ENCODE measurements at regions not wholly inside any gene's neighbourhood (a gene's known extent, or its start where the extent isn't known, plus 50 kb on each side); places are given as distances from the start of the nearest gene placed in this dataset.

DNA sequence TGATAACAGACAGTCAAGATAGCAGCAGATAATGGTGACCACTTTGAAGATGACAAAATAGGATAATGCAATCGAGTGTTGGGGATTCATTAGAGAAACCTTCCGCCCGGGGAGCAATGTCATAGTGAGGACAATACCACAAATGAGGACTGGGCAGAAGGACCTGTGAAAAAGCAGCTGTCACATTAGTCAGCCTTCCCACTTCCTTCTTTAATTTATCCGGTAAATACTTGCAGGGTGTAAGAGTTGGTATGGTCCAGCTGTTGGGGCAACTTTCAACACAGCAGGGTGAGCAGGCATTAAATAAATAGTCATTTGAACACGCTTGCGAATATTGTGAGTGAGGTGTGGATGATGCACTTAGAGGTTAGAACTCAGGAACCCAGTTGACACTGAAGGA is 132.5 kb upstream of the KIRREL3 start:
- H3K4me3 ChIP-seq, result no peak overlapping the region
- H3K36me3 ChIP-seq, result no peaks in the 10 kb centered on the region
- H3K27me3 ChIP-seq (replicated peaks; ENCODE audit: insufficient read depth), result no peaks in the 10 kb centered on the region
- DNase-seq (ENCODE audit: low spot score), result no peak
- TF ChIP-seq, protein P1, sequence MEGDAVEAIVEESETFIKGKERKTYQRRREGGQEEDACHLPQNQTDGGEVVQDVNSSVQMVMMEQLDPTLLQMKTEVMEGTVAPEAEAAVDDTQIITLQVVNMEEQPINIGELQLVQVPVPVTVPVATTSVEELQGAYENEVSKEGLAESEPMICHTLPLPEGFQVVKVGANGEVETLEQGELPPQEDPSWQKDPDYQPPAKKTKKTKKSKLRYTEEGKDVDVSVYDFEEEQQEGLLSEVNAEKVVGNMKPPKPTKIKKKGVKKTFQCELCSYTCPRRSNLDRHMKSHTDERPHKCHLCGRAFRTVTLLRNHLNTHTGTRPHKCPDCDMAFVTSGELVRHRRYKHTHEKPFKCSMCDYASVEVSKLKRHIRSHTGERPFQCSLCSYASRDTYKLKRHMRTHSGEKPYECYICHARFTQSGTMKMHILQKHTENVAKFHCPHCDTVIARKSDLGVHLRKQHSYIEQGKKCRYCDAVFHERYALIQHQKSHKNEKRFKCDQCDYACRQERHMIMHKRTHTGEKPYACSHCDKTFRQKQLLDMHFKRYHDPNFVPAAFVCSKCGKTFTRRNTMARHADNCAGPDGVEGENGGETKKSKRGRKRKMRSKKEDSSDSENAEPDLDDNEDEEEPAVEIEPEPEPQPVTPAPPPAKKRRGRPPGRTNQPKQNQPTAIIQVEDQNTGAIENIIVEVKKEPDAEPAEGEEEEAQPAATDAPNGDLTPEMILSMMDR (IDR thresholded peaks at IDR 0.05), result no peak
- TF ChIP-seq POLR2AphosphoS5 (IDR thresholded peaks at IDR 0.05), result no peak
- no peak for TF ChIP-seq POLR2A (IDR thresholded peaks at IDR 0.05)
- intact Hi-C loops (cut with DNase I), result no loop called here
- no peaks in the 10 kb centered on the region for H3K9me3 ChIP-seq
- no peak overlapping the region for H3K27ac ChIP-seq
- no peaks in the 10 kb centered on the region for H3K4me1 ChIP-seq (replicated peaks)
- 65% methylated on average over 6 of the region's 6 CpGs for WGBS

DNA sequence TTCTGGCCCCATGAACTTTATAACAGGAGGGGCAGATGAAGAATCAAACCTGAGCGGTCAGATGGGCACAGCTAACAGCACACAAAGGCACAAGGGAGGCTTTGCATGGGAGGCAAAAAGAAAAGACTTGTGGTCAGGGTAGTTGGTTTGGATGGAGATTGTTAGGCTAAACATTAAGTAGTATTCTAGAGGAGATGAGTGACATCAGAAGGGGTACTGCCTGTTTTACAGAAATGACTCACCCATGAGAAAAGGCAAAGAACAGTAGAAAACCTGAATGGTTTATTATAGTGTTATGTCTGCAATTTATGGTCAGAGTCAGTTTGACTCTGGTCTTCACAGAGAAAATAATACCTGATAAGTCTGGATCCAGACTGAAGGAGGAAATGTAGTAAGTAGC is 129.8 kb upstream of the KIRREL3 start:
- H3K36me3 ChIP-seq, result no peaks in the 10 kb centered on the region
- no peak overlapping the region for H3K27ac ChIP-seq
- TF ChIP-seq POLR2AphosphoS5 (IDR thresholded peaks at IDR 0.05) (no peak), POLR2A (IDR thresholded peaks at IDR 0.05) (no peak)
- TF ChIP-seq, protein P1 (IDR thresholded peaks at IDR 0.05), result no peak
- no peak overlapping the region for H3K4me3 ChIP-seq
- H3K4me1 ChIP-seq (replicated peaks), result no peaks in the 10 kb centered on the region
- no peaks in the 10 kb centered on the region for H3K9me3 ChIP-seq
- H3K27me3 ChIP-seq (replicated peaks; ENCODE audit: insufficient read depth), result no peaks in the 10 kb centered on the region
- intact Hi-C loops (cut with DNase I), result no loop called here
- DNase-seq (ENCODE audit: low spot score), result no peak
- 96% methylated on average over 1 of the region's 1 CpG for WGBS

- Histone ChIP-seq H3K4me1 (replicated peaks) (no peaks in the 10 kb centered on the region), H3K27me3 (replicated peaks; ENCODE audit: insufficient read depth) (no peaks in the 10 kb centered on the region), H3K9me3 (no peaks in the 10 kb centered on the region), H3K4me3 (no peak overlapping the region), H3K36me3 (no peaks in the 10 kb centered on the region), H3K27ac (no peak overlapping the region)
- no peak for DNase-seq (ENCODE audit: low spot score)
- WGBS, result 27% methylated on average over 3 of the region's 3 CpGs
- intact Hi-C loops (cut with DNase I), result no loop called here
- TF ChIP-seq POLR2AphosphoS5 (IDR thresholded peaks at IDR 0.05), result no peak
- no peak for TF ChIP-seq POLR2A (IDR thresholded peaks at IDR 0.05)
- TF ChIP-seq, protein P1 (IDR thresholded peaks at IDR 0.05), result no peak
These were observed 126.4 kb upstream of the KIRREL3 start for GRCh38 chr11:127126986-127127385.

DNA sequence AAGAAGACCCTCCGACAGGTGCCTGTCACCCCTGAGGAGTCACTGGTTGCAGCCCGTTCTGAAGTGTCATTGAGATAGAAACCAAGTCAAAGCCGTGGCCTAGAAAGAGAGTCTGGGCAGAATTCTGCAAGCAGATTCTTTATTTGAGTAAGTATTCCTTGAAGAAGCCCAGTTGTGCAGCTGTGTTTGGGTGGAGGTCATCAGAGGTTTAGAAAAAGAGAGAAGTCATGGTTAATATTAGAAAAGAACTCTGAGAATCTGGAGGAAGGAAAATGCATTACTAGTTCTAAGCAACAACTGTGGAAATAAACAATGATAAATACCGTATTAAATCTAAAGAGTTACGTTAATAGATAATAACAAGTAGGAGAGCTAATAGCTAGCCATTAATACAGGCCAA is 118.8 kb upstream of the KIRREL3 start:
- no peaks in the 10 kb centered on the region for H3K9me3 ChIP-seq
- intact Hi-C loops (cut with DNase I), result no loop called here
- no peak for TF ChIP-seq POLR2AphosphoS5 (IDR thresholded peaks at IDR 0.05)
- TF ChIP-seq POLR2A (IDR thresholded peaks at IDR 0.05), result no peak
- TF ChIP-seq, protein P1 (IDR thresholded peaks at IDR 0.05), result no peak

DNA sequence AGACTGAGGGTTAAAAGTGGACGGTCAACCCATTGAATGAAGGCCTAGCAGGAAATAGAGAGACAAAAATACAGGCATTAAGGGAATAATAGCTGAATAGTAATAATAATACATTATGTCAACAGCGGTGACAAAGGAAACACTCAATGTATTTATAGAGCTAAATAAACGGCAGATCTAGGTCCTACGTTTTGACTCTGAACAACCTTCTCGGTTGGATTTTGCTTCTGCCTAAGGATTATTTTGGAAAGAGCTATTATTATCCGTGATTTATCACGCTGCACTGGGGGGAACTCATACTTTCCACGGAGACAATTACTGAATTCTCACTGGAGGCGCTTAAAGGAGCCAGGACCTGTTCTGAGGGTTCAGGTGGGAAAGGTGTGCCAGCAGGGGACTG is 118.2 kb upstream of the KIRREL3 start:
- intact Hi-C loops (cut with DNase I), result no loop called here
- WGBS, result 72% methylated on average over 9 of the region's 9 CpGs
- Histone ChIP-seq H3K4me3 (no peak overlapping the region), H3K4me1 (replicated peaks) (no peaks in the 10 kb centered on the region), H3K27ac (no peak overlapping the region), H3K36me3 (no peaks in the 10 kb centered on the region), H3K9me3 (no peaks in the 10 kb centered on the region), H3K27me3 (replicated peaks; ENCODE audit: insufficient read depth) (no peaks in the 10 kb centered on the region)
- no peak for DNase-seq (ENCODE audit: low spot score)
- TF ChIP-seq, protein P1 (IDR thresholded peaks at IDR 0.05), result no peak
- no peak for TF ChIP-seq POLR2AphosphoS5 (IDR thresholded peaks at IDR 0.05)
- no peak for TF ChIP-seq POLR2A (IDR thresholded peaks at IDR 0.05)

More for the DNA sequence above, 118.8 kb upstream of the KIRREL3 start:
- Histone ChIP-seq H3K27ac (no peak overlapping the region), H3K4me3 (no peak overlapping the region), H3K4me1 (replicated peaks) (no peaks in the 10 kb centered on the region), H3K36me3 (no peaks in the 10 kb centered on the region), H3K27me3 (replicated peaks; ENCODE audit: insufficient read depth) (no peaks in the 10 kb centered on the region)
- DNase-seq (ENCODE audit: low spot score), result no peak
- WGBS, result 77% methylated on average over 5 of the region's 5 CpGs

Measured in prostate gland (tissue), 2 donors.